Neural cell (in vitro differentiated cells): ENCODE measurements at regions not wholly inside any gene's neighbourhood (a gene's known extent, or its start where the extent isn't known, plus 50 kb on each side); places are given as distances from the start of the nearest gene placed in this dataset.

ENCODE experiments used
- H2AFZ ChIP-seq: fragments of 200-600, 300-800 bp; sonication (generic), shearing (Covaris generic); 2 replicates; pipeline ENCODE4 v1.6.0; 2014; ENCODE audit warnings: low read depth, mild to moderate bottlenecking, antibody characterized with exemption, low read length, moderate library complexity
- H3F3A ChIP-seq: fragments of 200-600 bp; shearing (Covaris generic); 2 replicates; pipeline ENCODE4 v1.6.1; 2016; ENCODE audit warnings: mild to moderate bottlenecking, moderate library complexity, mixed read lengths, antibody characterized with exemption, low read length; ENCODE audit not compliant: insufficient read depth, poor library complexity, severe bottlenecking
- H3K27ac ChIP-seq: fragments of 200-600, 300-800 bp; sonication (generic), shearing (Covaris generic); 2 replicates; pipeline ENCODE4 v1.5.1; 2014; ENCODE audit warnings: mild to moderate bottlenecking, low read length, moderate library complexity
- H3K27me3 ChIP-seq: fragments of 300-800, 200-600 bp; sonication (generic), shearing (Covaris generic); 2 replicates; pipeline ENCODE4 v1.6.0; 2014; ENCODE audit warnings: mild to moderate bottlenecking, low read depth, low read length, moderate library complexity; ENCODE audit not compliant: insufficient read depth
- H3K36me3 ChIP-seq: fragments of 300-800, 200-600 bp; sonication (generic), shearing (Covaris generic); 2 replicates; pipeline ENCODE4 v1.5.1; 2014; ENCODE audit warnings: mild to moderate bottlenecking, antibody characterized with exemption, low read length, moderate library complexity; ENCODE audit not compliant: insufficient read depth
- H3K4me2 ChIP-seq: fragments of 300-800, 200-600 bp; sonication (generic), shearing (Covaris generic); 2 replicates; pipeline ENCODE4 v1.6.0; 2014; ENCODE audit warnings: mild to moderate bottlenecking, low read length
- H3K4me3 ChIP-seq: fragments of 300-800, 200-600 bp; sonication (generic), shearing (Covaris generic); 2 replicates; pipeline ENCODE4 v1.5.1; 2014; ENCODE audit warnings: mild to moderate bottlenecking, low read length, moderate library complexity
- H3K79me2 ChIP-seq: fragments of 200-600 bp; shearing (Covaris generic); replicated peaks from 2 replicates; pipeline ENCODE4 v1.6.0; 2014; ENCODE audit warnings: mild to moderate bottlenecking, low read length, moderate library complexity; ENCODE audit not compliant: insufficient read depth
- H3K9ac ChIP-seq: fragments of 300-800, 200-600 bp; sonication (generic), shearing (Covaris generic); 2 replicates; pipeline ENCODE4 v1.6.1; 2016; ENCODE audit warnings: mild to moderate bottlenecking, low read length, mixed read lengths
- H3K9me2 ChIP-seq: fragments of 200-600 bp; shearing (Covaris generic); 2 replicates; pipeline ENCODE4 v1.6.1; 2016; ENCODE audit warnings: mild to moderate bottlenecking, low read length, mixed read lengths; ENCODE audit not compliant: insufficient read depth
- H3K9me3 ChIP-seq: fragments of 200-600, 300-800 bp; sonication (generic), shearing (Covaris generic); 2 replicates; pipeline ENCODE4 v1.6.1; 2016; ENCODE audit warnings: mild to moderate bottlenecking, mixed run types, low read length, moderate library complexity, mixed read lengths
- H4K20me1 ChIP-seq: fragments of 200-600 bp; shearing (Covaris generic); 2 replicates; pipeline ENCODE4 v1.6.1; 2016; ENCODE audit warnings: mild to moderate bottlenecking, mixed run types; ENCODE audit not compliant: insufficient read depth
- EP300 ChIP-seq: fragments of 450-650 bp; conservative IDR thresholded peaks from 2 replicates; pipeline ENCODE4 v1.6.1; 2014; ENCODE audit warnings: antibody characterized with exemption, mild to moderate bottlenecking, moderate library complexity; ENCODE audit not compliant: poor library complexity, severe bottlenecking
- EZH2 ChIP-seq: fragments of 200-600, 300-800 bp; shearing (Covaris generic), sonication (generic); IDR thresholded peaks from 2 replicates; pipeline ENCODE4 v1.6.1; 2014; ENCODE audit warnings: antibody characterized with exemption, low read length, borderline replicate concordance, mild to moderate bottlenecking; ENCODE audit not compliant: insufficient read depth, poor library complexity, severe bottlenecking
- MXI1 ChIP-seq: fragments of 450-650 bp; conservative IDR thresholded peaks from 2 replicates; pipeline ENCODE4 v1.6.1; 2014; ENCODE audit warnings: antibody characterized with exemption, mild to moderate bottlenecking; ENCODE audit not compliant: poor library complexity, severe bottlenecking
- POLR2AphosphoS5 ChIP-seq: IDR thresholded peaks from 2 replicates; pipeline ENCODE4 v1.6.1; 2012
- RAD21 ChIP-seq: fragments of 450-650 bp; conservative IDR thresholded peaks from 2 replicates; pipeline ENCODE4 v1.6.1; 2014; ENCODE audit warnings: antibody characterized with exemption, mild to moderate bottlenecking, moderate library complexity
- SMC3 ChIP-seq: fragments of 450-650 bp; conservative IDR thresholded peaks from 2 replicates; pipeline ENCODE4 v1.6.1; 2014; ENCODE audit warnings: antibody characterized with exemption, mild to moderate bottlenecking, moderate library complexity; ENCODE audit not compliant: poor library complexity
- TAF1 ChIP-seq: IDR thresholded peaks from 2 replicates; pipeline ENCODE4 v1.6.1; 2012; ENCODE audit warnings: low read depth
- TF ChIP-seq, protein P1 (sequence below): IDR thresholded peaks from 2 replicates; pipeline ENCODE4 v1.6.1; 2012; ENCODE audit warnings: borderline replicate concordance
- TF ChIP-seq, protein P2 (sequence below): fragments of 450-650 bp; IDR thresholded peaks from 2 replicates; pipeline ENCODE4 v1.5.1; 2014; ENCODE audit warnings: antibody characterized with exemption, mild to moderate bottlenecking, moderate library complexity; ENCODE audit not compliant: poor library complexity, severe bottlenecking

DNA sequence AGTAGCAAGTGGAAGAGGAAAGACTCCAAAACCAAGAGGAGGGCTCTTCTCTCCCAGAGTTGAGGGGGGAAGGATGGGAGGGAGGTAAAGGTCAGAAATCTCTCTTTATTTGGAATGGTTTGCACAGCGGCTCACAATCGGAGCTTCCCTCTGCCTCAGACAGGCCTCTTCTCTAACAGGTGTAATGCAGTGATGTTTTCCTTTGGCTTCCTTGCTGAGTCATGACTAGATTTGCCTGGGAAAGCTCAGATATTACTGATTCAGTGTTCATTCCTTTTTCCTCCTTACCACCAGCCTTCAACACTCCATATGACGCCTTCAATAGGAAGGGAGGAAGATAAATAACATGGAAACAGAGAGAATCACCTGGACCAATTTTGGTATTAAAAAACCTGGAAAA, 136.6 kb downstream of the RNF152 start:
- H3K36me3 ChIP-seq = no peaks in the 10 kb centered on the region

DNA sequence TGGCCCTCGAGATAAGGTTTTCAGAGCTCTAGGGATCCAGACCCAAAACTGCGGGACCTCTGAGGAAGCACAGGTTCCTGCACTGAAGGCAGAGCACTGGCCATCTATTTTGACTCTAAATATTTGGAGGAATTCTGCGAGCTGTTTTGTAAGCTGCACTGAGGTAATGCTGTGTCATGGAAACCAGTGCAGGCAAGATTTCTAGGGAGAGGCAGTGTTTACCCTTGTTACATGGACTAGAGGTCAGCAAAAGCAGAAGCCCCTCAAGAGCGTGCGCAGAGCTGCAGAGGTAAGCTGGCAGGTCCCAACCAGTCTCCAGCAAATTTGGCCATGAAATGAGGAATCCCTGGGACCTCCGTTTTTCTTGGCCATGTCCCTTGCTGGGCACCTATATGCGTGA, 137.3 kb downstream of the RNF152 start:
- TF ChIP-seq EZH2 = no peak
- TF ChIP-seq EP300 = no peak
- no peak for TF ChIP-seq RAD21
- no peak for TF ChIP-seq SMC3
- no peak overlapping the region for H2AFZ ChIP-seq

More for the DNA sequence above, 136.6 kb downstream of the RNF152 start:
- Histone ChIP-seq H3F3A (no peaks in the 10 kb centered on the region), H3K9ac (no peak overlapping the region), H3K4me2 (no peak overlapping the region), H3K4me3 (no peak overlapping the region), H3K9me2 (no peaks in the 10 kb centered on the region), H4K20me1 (no peaks in the 10 kb centered on the region), H3K9me3 (no peaks in the 10 kb centered on the region), H2AFZ (no peak overlapping the region), H3K27ac (peak overlapping the region; percentile 52), H3K27me3 (no peaks in the 10 kb centered on the region), H3K79me2 (no peaks in the 10 kb centered on the region)
- TF ChIP-seq TAF1 (no peak), POLR2AphosphoS5 (no peak), SMC3 (no peak), MXI1 (no peak), RAD21 (no peak), EZH2 (no peak), EP300 (no peak)
- TF ChIP-seq, protein P1, sequence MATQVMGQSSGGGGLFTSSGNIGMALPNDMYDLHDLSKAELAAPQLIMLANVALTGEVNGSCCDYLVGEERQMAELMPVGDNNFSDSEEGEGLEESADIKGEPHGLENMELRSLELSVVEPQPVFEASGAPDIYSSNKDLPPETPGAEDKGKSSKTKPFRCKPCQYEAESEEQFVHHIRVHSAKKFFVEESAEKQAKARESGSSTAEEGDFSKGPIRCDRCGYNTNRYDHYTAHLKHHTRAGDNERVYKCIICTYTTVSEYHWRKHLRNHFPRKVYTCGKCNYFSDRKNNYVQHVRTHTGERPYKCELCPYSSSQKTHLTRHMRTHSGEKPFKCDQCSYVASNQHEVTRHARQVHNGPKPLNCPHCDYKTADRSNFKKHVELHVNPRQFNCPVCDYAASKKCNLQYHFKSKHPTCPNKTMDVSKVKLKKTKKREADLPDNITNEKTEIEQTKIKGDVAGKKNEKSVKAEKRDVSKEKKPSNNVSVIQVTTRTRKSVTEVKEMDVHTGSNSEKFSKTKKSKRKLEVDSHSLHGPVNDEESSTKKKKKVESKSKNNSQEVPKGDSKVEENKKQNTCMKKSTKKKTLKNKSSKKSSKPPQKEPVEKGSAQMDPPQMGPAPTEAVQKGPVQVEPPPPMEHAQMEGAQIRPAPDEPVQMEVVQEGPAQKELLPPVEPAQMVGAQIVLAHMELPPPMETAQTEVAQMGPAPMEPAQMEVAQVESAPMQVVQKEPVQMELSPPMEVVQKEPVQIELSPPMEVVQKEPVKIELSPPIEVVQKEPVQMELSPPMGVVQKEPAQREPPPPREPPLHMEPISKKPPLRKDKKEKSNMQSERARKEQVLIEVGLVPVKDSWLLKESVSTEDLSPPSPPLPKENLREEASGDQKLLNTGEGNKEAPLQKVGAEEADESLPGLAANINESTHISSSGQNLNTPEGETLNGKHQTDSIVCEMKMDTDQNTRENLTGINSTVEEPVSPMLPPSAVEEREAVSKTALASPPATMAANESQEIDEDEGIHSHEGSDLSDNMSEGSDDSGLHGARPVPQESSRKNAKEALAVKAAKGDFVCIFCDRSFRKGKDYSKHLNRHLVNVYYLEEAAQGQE = no peak
- TF ChIP-seq, protein P2, sequence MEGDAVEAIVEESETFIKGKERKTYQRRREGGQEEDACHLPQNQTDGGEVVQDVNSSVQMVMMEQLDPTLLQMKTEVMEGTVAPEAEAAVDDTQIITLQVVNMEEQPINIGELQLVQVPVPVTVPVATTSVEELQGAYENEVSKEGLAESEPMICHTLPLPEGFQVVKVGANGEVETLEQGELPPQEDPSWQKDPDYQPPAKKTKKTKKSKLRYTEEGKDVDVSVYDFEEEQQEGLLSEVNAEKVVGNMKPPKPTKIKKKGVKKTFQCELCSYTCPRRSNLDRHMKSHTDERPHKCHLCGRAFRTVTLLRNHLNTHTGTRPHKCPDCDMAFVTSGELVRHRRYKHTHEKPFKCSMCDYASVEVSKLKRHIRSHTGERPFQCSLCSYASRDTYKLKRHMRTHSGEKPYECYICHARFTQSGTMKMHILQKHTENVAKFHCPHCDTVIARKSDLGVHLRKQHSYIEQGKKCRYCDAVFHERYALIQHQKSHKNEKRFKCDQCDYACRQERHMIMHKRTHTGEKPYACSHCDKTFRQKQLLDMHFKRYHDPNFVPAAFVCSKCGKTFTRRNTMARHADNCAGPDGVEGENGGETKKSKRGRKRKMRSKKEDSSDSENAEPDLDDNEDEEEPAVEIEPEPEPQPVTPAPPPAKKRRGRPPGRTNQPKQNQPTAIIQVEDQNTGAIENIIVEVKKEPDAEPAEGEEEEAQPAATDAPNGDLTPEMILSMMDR = no peak

More for the DNA sequence above, 137.3 kb downstream of the RNF152 start:
- no peak overlapping the region for H3K4me3 ChIP-seq
- H3K27ac ChIP-seq = no peak overlapping the region
- H3K79me2 ChIP-seq = no peaks in the 10 kb centered on the region
- H4K20me1 ChIP-seq = no peaks in the 10 kb centered on the region
- no peaks in the 10 kb centered on the region for H3K9me3 ChIP-seq
- no peak overlapping the region for H3K9ac ChIP-seq
- H3K27me3 ChIP-seq = no peaks in the 10 kb centered on the region
- no peaks in the 10 kb centered on the region for H3K36me3 ChIP-seq
- no peaks in the 10 kb centered on the region for H3F3A ChIP-seq
- no peaks in the 10 kb centered on the region for H3K9me2 ChIP-seq
- no peak overlapping the region for H3K4me2 ChIP-seq
